GM19438 (cell line): ENCODE measurements at regions not wholly inside any gene's neighbourhood (a gene's known extent, or its start where the extent isn't known, plus 50 kb on each side); places are given as distances from the start of the nearest gene placed in this dataset.

Source experiments
- ATAC-seq: cut with Tn5 transposase; IDR thresholded peaks from one replicate; pipeline ENCODE4 v1.9.1; 2021; ENCODE audit warnings: low read depth; ENCODE audit not compliant: unreplicated experiment

GRCh38 chr21:26659182-26659581, 86.1 kb upstream of the CYYR1 start:
- ATAC-seq = no peak

- no peak for ATAC-seq
These were observed 82.4 kb upstream of the CYYR1 start for GRCh38 chr21:26655460-26655859.

GRCh38 chr21:26653430-26653829, 80.3 kb upstream of the CYYR1 start:
- ATAC-seq = no peak

GRCh38 chr21:26652854-26653253, 79.8 kb upstream of the CYYR1 start:
- no peak for ATAC-seq

GRCh38 chr21:26641062-26641461, 68.0 kb upstream of the CYYR1 start:
- no peak for ATAC-seq

GRCh38 chr21:26637201-26637745, 64.2 kb upstream of the CYYR1 start:
- no peak for ATAC-seq

- ATAC-seq = no peak
These were observed 62.6 kb upstream of the CYYR1 start for GRCh38 chr21:26635681-26636080.

- no peak for ATAC-seq
These were observed 59.6 kb upstream of the CYYR1 start for GRCh38 chr21:26632691-26633090.

GRCh38 chr21:26626187-26626586, 53.1 kb upstream of the CYYR1 start:
- no peak for ATAC-seq

- no peak for ATAC-seq
These were observed 52.0 kb upstream of the CYYR1 start for GRCh38 chr21:26624983-26625519.
